H9 (cell line): ENCODE measurements at regions not wholly inside any gene's neighbourhood (a gene's known extent, or its start where the extent isn't known, plus 50 kb on each side); places are given as distances from the start of the nearest gene placed in this dataset.

Experiments
- DNase-seq: peaks from one replicate; pipeline ENCODE4 v3.0.0-alpha.2; 2017
- H2AFZ ChIP-seq: one replicate; pipeline ENCODE4 v1.6.1; 2013; ENCODE audit warnings: mild to moderate bottlenecking, low read length, control low read depth, moderate library complexity
- H2AK5ac ChIP-seq: 2 replicates; pipeline ENCODE4 v1.6.1; 2013; ENCODE audit warnings: low read length, control low read depth, mixed read lengths; ENCODE audit not compliant: insufficient read length
- H2BK120ac ChIP-seq: one replicate; pipeline ENCODE4 v1.6.1; 2013; ENCODE audit warnings: low read depth, mild to moderate bottlenecking, low read length, control low read depth, inconsistent platforms; ENCODE audit not compliant: poor library complexity, severe bottlenecking
- H2BK12ac ChIP-seq: 2 replicates; pipeline ENCODE4 v1.6.1; 2013; ENCODE audit warnings: low read length, control low read depth, mixed read lengths, low read depth; ENCODE audit not compliant: insufficient read length
- H2BK15ac ChIP-seq: 2 replicates; pipeline ENCODE4 v1.6.1; 2013; ENCODE audit warnings: low read depth, low read length, control low read depth
- H2BK20ac ChIP-seq: one replicate; pipeline ENCODE4 v1.6.1; 2013; ENCODE audit warnings: low read depth, mild to moderate bottlenecking, low read length, control low read depth, inconsistent platforms; ENCODE audit not compliant: poor library complexity, severe bottlenecking
- H2BK5ac ChIP-seq: 2 replicates; pipeline ENCODE4 v1.6.1; 2013; ENCODE audit warnings: low read length, control low read depth, mixed read lengths; ENCODE audit not compliant: insufficient read length
- H3K14ac ChIP-seq: 2 replicates; pipeline ENCODE4 v1.6.1; 2013; ENCODE audit warnings: low read length, control low read depth; ENCODE audit not compliant: insufficient read depth
- H3K18ac ChIP-seq: 2 replicates; pipeline ENCODE4 v1.6.1; 2013; ENCODE audit warnings: low read depth, mild to moderate bottlenecking, mixed read lengths, low read length, control low read depth; ENCODE audit not compliant: insufficient read length
- H3K23ac ChIP-seq: 2 replicates; pipeline ENCODE4 v1.6.1; 2013; ENCODE audit warnings: low read length, control low read depth, mixed read lengths, low read depth; ENCODE audit not compliant: insufficient read length
- H3K23me2 ChIP-seq: 2 replicates; pipeline ENCODE4 v1.6.1; 2013; ENCODE audit warnings: low read depth, mild to moderate bottlenecking, mixed read lengths, low read length, control low read depth; ENCODE audit not compliant: insufficient read length, poor library complexity, severe bottlenecking
- H3K27ac ChIP-seq: 2 replicates; pipeline ENCODE4 v1.5.1; 2013; ENCODE audit warnings: low read length, control low read depth, mixed read lengths, low read depth; ENCODE audit not compliant: insufficient read length
- H3K27me3 ChIP-seq: 2 replicates; pipeline ENCODE4 v1.6.1; 2013; ENCODE audit warnings: low read length, control low read depth, inconsistent platforms; ENCODE audit not compliant: insufficient read depth
- H3K4ac ChIP-seq: 2 replicates; pipeline ENCODE4 v1.6.1; 2013; ENCODE audit warnings: low read depth, mild to moderate bottlenecking, control low read depth, inconsistent platforms, low read length, moderate library complexity
- H3K4me1 ChIP-seq: 2 replicates; pipeline ENCODE4 v1.6.1; 2013; ENCODE audit warnings: low read length, control low read depth, inconsistent platforms; ENCODE audit not compliant: insufficient read depth
- H3K4me2 ChIP-seq: 2 replicates; pipeline ENCODE4 v1.6.1; 2013; ENCODE audit warnings: low read length, control low read depth, mixed read lengths; ENCODE audit not compliant: insufficient read length, insufficient read depth
- H3K56ac ChIP-seq: 2 replicates; pipeline ENCODE4 v1.6.1; 2013; ENCODE audit warnings: low read depth, mild to moderate bottlenecking, mixed read lengths, low read length, control low read depth; ENCODE audit not compliant: insufficient read length
- H3K79me1 ChIP-seq: 2 replicates; pipeline ENCODE4 v1.6.1; 2013; ENCODE audit warnings: low read depth, mild to moderate bottlenecking, moderate library complexity, low read length, control low read depth, inconsistent platforms; ENCODE audit not compliant: insufficient read depth, poor library complexity, severe bottlenecking
- H3K79me2 ChIP-seq: 2 replicates; pipeline ENCODE4 v1.6.1; 2013; ENCODE audit warnings: low read length, control low read depth, inconsistent platforms; ENCODE audit not compliant: insufficient read depth
- H3K9ac ChIP-seq: 2 replicates; pipeline ENCODE4 v1.6.1; 2013; ENCODE audit warnings: low read length, control low read depth, mixed read lengths; ENCODE audit not compliant: insufficient read length; ENCODE audit errors: extremely low read depth
- H3K9me3 ChIP-seq: one replicate; pipeline ENCODE4 v1.6.1; 2013; ENCODE audit warnings: low read depth, low read length, inconsistent platforms; ENCODE audit not compliant: control insufficient read depth
- H3T11ph ChIP-seq: one replicate; pipeline ENCODE4 v1.6.1; 2013; ENCODE audit warnings: mild to moderate bottlenecking, low read length, control low read depth, inconsistent platforms
- H4K20me1 ChIP-seq: one replicate; pipeline ENCODE4 v1.6.1; 2013; ENCODE audit not compliant: control insufficient read depth, insufficient read length, insufficient read depth
- H4K5ac ChIP-seq: 2 replicates; pipeline ENCODE4 v1.6.1; 2013; ENCODE audit warnings: low read depth, mild to moderate bottlenecking, mixed read lengths, low read length, control low read depth; ENCODE audit not compliant: insufficient read length
- H4K8ac ChIP-seq: replicated peaks from 2 replicates; pipeline ENCODE4 v1.6.1; 2013; ENCODE audit warnings: low read length, control low read depth, mixed read lengths, low read depth; ENCODE audit not compliant: insufficient read length
- H4K91ac ChIP-seq: 2 replicates; pipeline ENCODE4 v1.6.1; 2013; ENCODE audit warnings: low read depth, mild to moderate bottlenecking, moderate library complexity, mixed read lengths, low read length, control low read depth; ENCODE audit not compliant: insufficient read length
- H3K27ac Mint-ChIP-seq, 3 experiments: 2 replicates in 2 of 3; 3 replicates in 1 of 3; pipeline ENCODE4 v1.8.0; 2020 to 2021; ENCODE audit warnings: mixed read lengths in 3 of 3, mild to moderate bottlenecking in 1 of 3, moderate library complexity in 1 of 3
- H3K27me3 Mint-ChIP-seq: 2 replicates; pipeline ENCODE4 v1.8.0; 2021; ENCODE audit warnings: low read depth, mild to moderate bottlenecking, moderate library complexity, mixed read lengths
- H3K36me3 Mint-ChIP-seq, 3 experiments: 2 replicates in 2 of 3; 3 replicates in 1 of 3; pipeline ENCODE4 v1.8.0; 2020 to 2021; ENCODE audit warnings: low read depth in 3 of 3, mixed read lengths in 3 of 3; ENCODE audit not compliant: insufficient read depth in 1 of 3
- H3K4me1 Mint-ChIP-seq, 2 experiments: 2 replicates each; pipeline ENCODE4 v1.8.0; 2020; ENCODE audit warnings: mixed read lengths in 2 of 2
- H3K4me3 Mint-ChIP-seq, 2 experiments: 2 replicates in 1 of 2; 3 replicates in 1 of 2; pipeline ENCODE4 v1.8.0; 2020 to 2021; ENCODE audit warnings: mild to moderate bottlenecking in 2 of 2, mixed read lengths in 2 of 2, moderate library complexity in 1 of 2
- H3K9me3 Mint-ChIP-seq, 2 experiments: 2 replicates in 1 of 2; 3 replicates in 1 of 2; pipeline ENCODE4 v1.8.0; 2020; ENCODE audit warnings: mild to moderate bottlenecking in 2 of 2, mixed read lengths in 2 of 2, moderate library complexity in 1 of 2
- WGBS: extraction: QIAGEN DNeasy Blood & Tissue Kit; methylation state at CpG from one replicate; pipeline ENCODE4 v1.1.7; 2013; ENCODE audit warnings: missing lambda C conversion rate, low lambda C conversion rate, mixed read lengths; ENCODE audit not compliant: insufficient read length; ENCODE audit errors: extremely low coverage; 5-methylcytosine and 5-hydroxymethylcytosine counted together
- TF ChIP-seq, protein P1 (sequence below): fragments of 200-600 bp; sonication (generic); conservative IDR thresholded peaks from 3 replicates; pipeline ENCODE4 v1.8.0; 2021; ENCODE audit warnings: antibody characterized with exemption, mild to moderate bottlenecking

DNA sequence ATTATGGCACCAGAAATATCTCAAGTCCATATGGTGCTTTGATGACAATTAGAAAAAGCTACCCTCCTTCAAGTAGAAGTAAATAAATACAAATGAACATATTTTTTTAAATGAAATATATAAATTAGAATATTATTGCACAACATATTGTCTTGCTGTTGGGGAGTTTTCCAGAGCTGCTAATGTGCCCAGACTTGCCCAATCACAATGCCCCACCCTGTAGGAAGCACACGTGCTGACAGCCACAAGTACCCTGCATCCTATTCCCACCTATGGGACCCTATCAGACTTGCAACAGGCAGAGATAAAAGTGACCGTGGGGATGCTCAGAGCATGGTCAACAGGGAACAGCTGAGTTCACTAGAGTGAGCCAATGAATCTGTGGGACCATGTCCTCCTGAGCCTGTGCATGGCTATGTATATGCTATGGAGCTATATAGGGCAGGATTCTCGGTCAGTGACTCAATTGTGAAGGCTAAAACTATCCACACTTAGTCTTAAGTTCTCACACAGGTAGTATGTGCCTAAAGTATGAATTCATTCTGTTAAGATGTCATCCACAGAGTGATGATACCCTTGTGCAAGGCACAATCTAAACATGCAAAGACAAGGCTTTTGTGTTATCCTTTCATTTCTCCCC, 336.0 kb downstream of the HGF start:
- H2AK5ac ChIP-seq = no peak overlapping the region
- no peak overlapping the region for H3T11ph ChIP-seq
- Mint-ChIP-seq H3K4me3 (no peak overlapping the region), H3K36me3 (peaks cover 0 to 5% (median 4%) of the 10 kb centered on the region in 3 experiments; a peak in 5 of 7 replicates), H3K9me3 (peaks cover 3 to 4% of the 10 kb centered on the region in 2 experiments; a peak in 4 of 5 replicates), H3K27me3 (no peaks in the 10 kb centered on the region; the same call in 1 of the 2 replicates), H3K27ac (no peak overlapping the region), H3K4me1 (peaks cover 10 to 11% of the 10 kb centered on the region in 2 experiments)
- WGBS = no CpG with 5 or more reads among the region's 3 CpGs
- no peak overlapping the region for H2AFZ ChIP-seq
- no peak overlapping the region for H3K27ac ChIP-seq
- no peak overlapping the region for H2BK5ac ChIP-seq
- H4K5ac ChIP-seq = no peak overlapping the region
- H2BK120ac ChIP-seq = no peak overlapping the region
- H3K79me2 ChIP-seq = no peaks in the 10 kb centered on the region
- no peak overlapping the region for H2BK12ac ChIP-seq
- H4K8ac ChIP-seq = no peak overlapping the region
- no peak overlapping the region for H3K4ac ChIP-seq
- no peak overlapping the region for H2BK15ac ChIP-seq
- no peaks in the 10 kb centered on the region for H3K27me3 ChIP-seq
- no peaks in the 10 kb centered on the region for H4K20me1 ChIP-seq
- H3K9me3 ChIP-seq = no peaks in the 10 kb centered on the region
- H3K18ac ChIP-seq = no peak overlapping the region
- H3K9ac ChIP-seq = no peak overlapping the region
- H2BK20ac ChIP-seq = no peak overlapping the region
- no peak overlapping the region for H3K14ac ChIP-seq
- H3K4me1 ChIP-seq = no peaks in the 10 kb centered on the region
- H3K4me2 ChIP-seq = no peak overlapping the region
- no peak overlapping the region for H3K23ac ChIP-seq
- no peak overlapping the region for H4K91ac ChIP-seq
- no peak overlapping the region for H3K56ac ChIP-seq
- no peaks in the 10 kb centered on the region for H3K79me1 ChIP-seq
- TF ChIP-seq, protein P1, sequence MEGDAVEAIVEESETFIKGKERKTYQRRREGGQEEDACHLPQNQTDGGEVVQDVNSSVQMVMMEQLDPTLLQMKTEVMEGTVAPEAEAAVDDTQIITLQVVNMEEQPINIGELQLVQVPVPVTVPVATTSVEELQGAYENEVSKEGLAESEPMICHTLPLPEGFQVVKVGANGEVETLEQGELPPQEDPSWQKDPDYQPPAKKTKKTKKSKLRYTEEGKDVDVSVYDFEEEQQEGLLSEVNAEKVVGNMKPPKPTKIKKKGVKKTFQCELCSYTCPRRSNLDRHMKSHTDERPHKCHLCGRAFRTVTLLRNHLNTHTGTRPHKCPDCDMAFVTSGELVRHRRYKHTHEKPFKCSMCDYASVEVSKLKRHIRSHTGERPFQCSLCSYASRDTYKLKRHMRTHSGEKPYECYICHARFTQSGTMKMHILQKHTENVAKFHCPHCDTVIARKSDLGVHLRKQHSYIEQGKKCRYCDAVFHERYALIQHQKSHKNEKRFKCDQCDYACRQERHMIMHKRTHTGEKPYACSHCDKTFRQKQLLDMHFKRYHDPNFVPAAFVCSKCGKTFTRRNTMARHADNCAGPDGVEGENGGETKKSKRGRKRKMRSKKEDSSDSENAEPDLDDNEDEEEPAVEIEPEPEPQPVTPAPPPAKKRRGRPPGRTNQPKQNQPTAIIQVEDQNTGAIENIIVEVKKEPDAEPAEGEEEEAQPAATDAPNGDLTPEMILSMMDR = no peak
- no peaks in the 10 kb centered on the region for H3K23me2 ChIP-seq
- no peak for DNase-seq
